BLaER1 (cell line): ENCODE measurements at regions not wholly inside any gene's neighbourhood (a gene's known extent, or its start where the extent isn't known, plus 50 kb on each side); places are given as distances from the start of the nearest gene placed in this dataset.

Experiments
- H3K27ac ChIP-seq: shearing (Covaris generic); formaldehyde crosslinking; 2 replicates; pipeline ENCODE4 v1.8.1; 2022
- H3K27me3 ChIP-seq: shearing (Covaris generic); formaldehyde crosslinking; 2 replicates; pipeline ENCODE4 v1.8.1; 2022
- H3K36me3 ChIP-seq: shearing (Covaris generic); formaldehyde crosslinking; 2 replicates; pipeline ENCODE4 v1.8.1; 2022
- H3K4me1 ChIP-seq: shearing (Covaris generic); formaldehyde crosslinking; 2 replicates; pipeline ENCODE4 v1.8.1; 2022
- H3K4me2 ChIP-seq: shearing (Covaris generic); formaldehyde crosslinking; 2 replicates; pipeline ENCODE4 v1.8.1; 2022
- H3K4me3 ChIP-seq: shearing (Covaris generic); formaldehyde crosslinking; 2 replicates; pipeline ENCODE4 v1.8.1; 2022
- H3K9ac ChIP-seq: shearing (Covaris generic); formaldehyde crosslinking; 2 replicates; pipeline ENCODE4 v1.8.1; 2022
- H3K9me3 ChIP-seq: shearing (Covaris generic); formaldehyde crosslinking; 2 replicates; pipeline ENCODE4 v1.8.1; 2022
- H4K20me1 ChIP-seq: shearing (Covaris generic); formaldehyde crosslinking; 2 replicates; pipeline ENCODE4 v1.8.1; 2022
- Cebpa-rat ChIP-seq: shearing (Covaris generic); IDR thresholded peaks from 2 replicates; pipeline ENCODE4 v1.8.1; 2022

DNA sequence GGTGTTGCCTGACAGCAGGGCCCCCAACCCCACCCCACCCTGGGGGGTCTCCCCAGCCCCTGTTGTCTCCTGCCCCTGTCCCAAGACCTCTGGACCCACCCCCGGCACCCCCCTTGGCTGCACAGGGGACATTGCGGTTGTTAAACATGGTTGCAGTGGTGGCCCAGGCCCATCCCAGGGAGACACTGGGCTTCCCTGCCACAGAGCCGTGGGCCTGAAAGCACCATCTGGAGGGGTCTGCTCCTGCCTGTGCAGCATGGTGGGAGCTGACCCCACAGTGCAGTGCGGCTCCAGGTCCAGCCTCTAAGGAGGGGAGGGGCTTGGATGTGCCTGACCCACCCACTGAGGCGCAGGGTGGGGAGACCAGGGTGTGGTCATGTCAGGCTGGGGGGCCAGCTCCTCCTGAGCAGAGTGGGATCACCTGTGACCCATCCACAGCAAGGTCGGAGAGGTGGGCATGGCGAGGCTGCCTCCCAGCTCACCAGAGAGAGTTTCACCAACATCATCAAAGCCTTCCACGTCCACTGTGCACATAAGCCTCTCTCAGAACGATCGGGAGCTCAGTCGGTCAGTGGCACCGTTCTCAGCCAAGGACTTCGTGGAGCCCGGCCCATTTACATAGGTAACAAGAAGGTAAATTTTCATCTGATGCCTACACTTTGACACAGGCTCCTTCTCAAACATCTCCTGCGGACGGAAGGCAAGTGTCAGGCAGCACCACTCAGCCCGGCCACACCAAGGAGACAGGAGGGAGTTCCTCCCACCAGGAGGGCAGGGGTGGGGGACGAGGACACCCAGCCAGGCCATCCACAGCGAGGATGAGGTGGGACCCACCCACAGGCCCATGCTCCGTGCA lies 201.1 kb downstream of the BRD1 start:
- no peaks in the 10 kb centered on the region for H3K9me3 ChIP-seq
- no peak for TF ChIP-seq Cebpa-rat
- no peak overlapping the region for H3K4me2 ChIP-seq
- no peak overlapping the region for H3K9ac ChIP-seq
- peaks cover 53% of the 10 kb centered on the region; the same call in 1 of the 2 replicates for H3K36me3 ChIP-seq
- no peaks in the 10 kb centered on the region for H3K27me3 ChIP-seq
- peaks cover 100% of the 10 kb centered on the region for H4K20me1 ChIP-seq
- H3K4me1 ChIP-seq: peaks cover 15% of the 10 kb centered on the region; the same call in 1 of the 2 replicates
- H3K4me3 ChIP-seq: no peak overlapping the region
- H3K27ac ChIP-seq: no peak overlapping the region

DNA sequence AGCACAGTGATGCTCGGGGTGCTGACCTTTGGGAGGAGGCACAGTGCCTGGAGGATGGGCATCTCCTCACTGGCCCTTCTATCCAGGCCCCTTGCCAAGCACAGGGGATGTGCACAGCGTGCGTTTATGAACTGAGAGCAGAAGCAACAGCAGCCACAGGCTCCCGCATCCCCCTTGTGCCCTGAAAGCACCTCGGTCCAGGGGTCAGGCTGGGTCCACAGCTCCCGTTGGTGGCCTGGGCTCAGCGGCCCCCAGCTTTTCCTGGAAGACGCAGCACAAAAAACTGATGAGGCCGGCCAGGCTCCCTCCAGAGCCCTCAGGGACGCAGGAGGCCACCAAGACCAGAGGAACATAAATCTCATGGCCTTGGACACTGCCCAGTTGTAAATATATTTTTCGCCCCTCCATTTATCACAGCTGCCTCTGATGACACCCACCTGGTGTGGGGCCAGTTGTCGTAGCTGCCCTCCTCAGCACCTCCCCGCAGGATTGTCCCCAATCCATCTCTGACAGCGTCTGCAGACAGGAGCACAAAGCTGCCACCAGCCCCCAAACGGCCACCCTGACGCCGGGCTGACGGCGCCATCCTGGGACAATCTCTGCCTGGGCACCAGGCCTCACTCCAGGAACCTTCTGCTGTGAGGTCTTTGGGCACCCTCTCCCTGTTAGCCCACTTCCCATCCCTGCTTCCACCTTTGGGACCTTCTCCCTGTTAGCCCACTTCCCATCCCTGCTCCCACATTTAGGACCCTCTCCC lies 203.1 kb downstream of the BRD1 start:
- no peak for TF ChIP-seq Cebpa-rat
- H3K9ac ChIP-seq: no peak overlapping the region
- H4K20me1 ChIP-seq: peaks cover 100% of the 10 kb centered on the region
- H3K36me3 ChIP-seq: peaks cover 62% of the 10 kb centered on the region; the same call in 1 of the 2 replicates
- no peak overlapping the region for H3K4me3 ChIP-seq
- H3K27me3 ChIP-seq: no peaks in the 10 kb centered on the region
- H3K4me1 ChIP-seq: peaks cover 17% of the 10 kb centered on the region; the same call in 1 of the 2 replicates
- no peak overlapping the region for H3K4me2 ChIP-seq
- no peak overlapping the region for H3K27ac ChIP-seq
- H3K9me3 ChIP-seq: no peaks in the 10 kb centered on the region

DNA sequence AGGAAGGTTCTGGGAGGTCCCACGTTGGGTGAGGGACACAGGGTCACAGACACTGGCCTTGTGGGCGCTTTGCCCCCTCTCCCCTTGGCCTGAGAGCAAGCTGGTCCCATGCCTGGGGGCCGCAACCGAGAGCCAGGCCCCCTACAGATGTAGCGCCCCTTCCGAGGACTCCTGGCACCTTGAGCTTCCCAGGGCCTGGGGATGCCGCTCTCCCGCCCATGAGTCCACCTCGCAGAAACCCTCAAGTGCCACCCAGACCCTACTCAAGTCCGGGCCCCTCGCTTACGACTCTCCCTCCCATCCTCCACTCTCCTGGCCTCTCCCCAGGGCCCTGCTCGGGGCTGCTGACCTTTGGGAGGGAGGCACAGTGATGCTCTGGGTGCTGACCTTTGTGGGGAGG lies 204.0 kb downstream of the BRD1 start:
- Histone ChIP-seq H3K4me2 (no peak overlapping the region), H3K27ac (no peak overlapping the region), H3K27me3 (no peaks in the 10 kb centered on the region), H4K20me1 (peaks cover 100% of the 10 kb centered on the region), H3K36me3 (peaks cover 60% of the 10 kb centered on the region; the same call in 1 of the 2 replicates), H3K4me3 (no peak overlapping the region), H3K9ac (no peak overlapping the region), H3K4me1 (peaks cover 26% of the 10 kb centered on the region), H3K9me3 (no peaks in the 10 kb centered on the region)
- TF ChIP-seq Cebpa-rat: no peak

DNA sequence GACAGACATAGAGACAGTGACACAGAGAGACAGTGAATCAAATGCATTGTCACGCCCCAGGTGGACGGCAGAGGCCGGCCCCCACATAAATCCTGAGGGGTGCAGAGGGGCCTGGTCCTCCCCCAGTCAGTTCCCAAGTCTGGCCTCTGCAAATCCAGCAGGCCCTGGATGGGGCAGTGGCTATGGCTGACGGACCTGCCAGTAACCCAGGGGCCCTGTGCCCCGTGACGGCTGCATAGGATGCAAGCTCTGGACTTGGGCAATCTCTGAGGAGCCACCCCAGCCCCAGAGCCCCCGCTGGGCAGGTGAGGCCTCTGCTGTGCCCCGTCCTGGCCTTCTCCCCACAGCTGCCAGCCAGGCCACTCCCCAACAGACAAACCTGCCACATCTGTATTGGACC lies 204.5 kb downstream of the BRD1 start:
- no peak for TF ChIP-seq Cebpa-rat
- Histone ChIP-seq H3K4me1 (peaks cover 32% of the 10 kb centered on the region), H3K4me2 (no peak overlapping the region), H3K9me3 (no peaks in the 10 kb centered on the region), H3K27me3 (no peaks in the 10 kb centered on the region), H3K4me3 (no peak overlapping the region), H4K20me1 (peaks cover 100% of the 10 kb centered on the region), H3K36me3 (peaks cover 54% of the 10 kb centered on the region; the same call in 1 of the 2 replicates), H3K27ac (no peak overlapping the region), H3K9ac (no peak overlapping the region)

DNA sequence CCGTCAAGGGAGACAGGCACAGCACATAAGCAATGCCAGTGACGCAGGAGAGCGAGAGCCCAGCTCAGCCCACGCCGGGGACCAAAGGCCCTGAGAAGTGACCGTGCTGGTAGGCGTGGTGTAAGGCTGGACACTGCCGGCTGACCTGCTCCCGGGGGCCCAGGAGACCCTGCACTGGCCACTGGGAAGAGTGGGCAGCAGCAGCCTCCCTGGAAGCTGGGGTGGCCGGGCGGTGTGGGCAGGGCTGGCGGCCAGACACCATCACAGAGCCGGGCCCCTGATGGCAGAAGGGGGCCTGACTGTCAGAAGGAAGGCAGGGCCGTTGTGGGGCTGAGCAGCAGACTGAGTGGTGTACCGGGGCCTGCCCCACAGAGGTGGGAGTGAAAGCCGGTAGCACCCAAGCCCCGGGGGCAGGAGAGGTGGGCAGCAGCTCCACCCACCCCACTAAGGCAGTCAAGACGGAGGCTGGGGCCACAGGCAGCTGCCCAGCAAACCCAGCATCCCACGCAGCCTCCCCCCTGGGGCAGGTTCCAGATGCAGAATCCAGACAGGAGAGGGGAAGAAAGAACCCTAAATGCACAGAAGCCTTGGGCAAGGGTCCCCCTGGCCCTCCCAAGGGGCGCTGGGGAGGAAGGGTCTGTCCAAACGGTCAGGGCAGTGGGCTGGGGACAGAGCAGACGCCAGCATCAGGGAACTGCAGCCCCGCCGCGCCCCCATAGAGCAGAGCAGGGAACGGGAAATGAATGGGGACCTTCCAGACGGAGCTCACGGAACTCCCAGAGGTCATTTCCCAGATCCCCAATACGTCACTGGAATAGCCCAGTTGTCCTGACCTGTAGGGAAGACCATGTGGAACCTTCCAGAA lies 205.2 kb downstream of the BRD1 start:
- Histone ChIP-seq H3K4me3 (no peak overlapping the region), H3K9me3 (no peaks in the 10 kb centered on the region), H3K36me3 (peaks cover 54% of the 10 kb centered on the region; the same call in 1 of the 2 replicates), H3K27ac (no peak overlapping the region), H3K4me1 (peaks cover 39% of the 10 kb centered on the region), H3K9ac (no peak overlapping the region), H4K20me1 (peaks cover 100% of the 10 kb centered on the region), H3K4me2 (no peak overlapping the region), H3K27me3 (no peaks in the 10 kb centered on the region)
- TF ChIP-seq Cebpa-rat: no peak

DNA sequence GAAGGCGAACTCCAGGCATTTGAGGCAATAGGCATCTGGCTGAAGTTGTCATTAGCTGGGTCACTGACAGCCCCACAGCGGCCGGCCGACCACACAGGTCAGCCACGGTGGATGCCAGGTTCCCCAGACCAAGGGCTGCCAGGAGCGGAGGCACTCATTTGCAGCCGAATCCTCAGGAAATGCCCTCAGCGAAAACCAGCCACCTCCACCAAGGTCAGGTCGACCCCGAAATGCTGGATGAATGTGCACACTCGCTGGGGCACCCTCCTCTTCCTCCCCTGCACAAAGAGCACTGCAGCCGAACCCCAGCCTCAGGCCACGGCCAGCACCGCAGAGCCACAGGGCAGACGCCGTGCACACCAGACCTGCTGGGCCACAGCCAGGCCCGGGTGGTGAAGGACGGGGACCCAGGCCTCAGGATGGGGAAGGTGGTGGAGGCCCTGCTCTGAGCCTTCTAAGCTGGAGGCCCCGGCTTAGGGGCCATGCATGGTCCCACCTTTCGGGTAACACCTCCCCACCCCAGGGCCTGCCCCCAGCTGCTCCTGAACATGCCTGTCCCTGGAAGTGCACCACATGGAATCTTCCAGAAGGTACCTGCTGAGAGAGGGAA lies 206.0 kb downstream of the BRD1 start:
- H3K4me2 ChIP-seq: no peak overlapping the region
- H3K27ac ChIP-seq: no peak overlapping the region
- peaks cover 100% of the 10 kb centered on the region for H4K20me1 ChIP-seq
- H3K27me3 ChIP-seq: no peaks in the 10 kb centered on the region
- H3K9ac ChIP-seq: no peak overlapping the region
- H3K4me3 ChIP-seq: no peak overlapping the region
- TF ChIP-seq Cebpa-rat: no peak
- peaks cover 46% of the 10 kb centered on the region for H3K4me1 ChIP-seq
- H3K9me3 ChIP-seq: no peaks in the 10 kb centered on the region
- H3K36me3 ChIP-seq: peaks cover 55% of the 10 kb centered on the region; the same call in 1 of the 2 replicates

DNA sequence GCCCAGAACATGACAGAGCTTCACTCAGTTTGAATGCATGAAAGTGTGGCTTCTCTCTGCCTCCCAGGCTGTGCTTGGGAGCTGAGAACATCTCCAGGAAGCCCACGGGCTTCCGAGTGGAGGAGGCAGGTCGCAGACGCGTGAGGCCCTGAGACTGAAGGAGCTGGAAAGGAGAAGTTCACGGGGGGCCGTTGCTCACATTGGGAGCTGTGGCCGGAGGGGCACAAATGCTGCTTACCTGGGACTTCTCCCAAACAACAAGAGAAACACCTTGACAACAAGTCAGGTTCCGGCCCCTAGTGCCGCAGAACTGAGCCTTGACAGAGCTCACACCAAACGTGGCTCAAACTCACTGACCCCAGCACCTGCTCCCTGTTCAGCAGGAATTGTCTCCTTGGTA lies 207.0 kb downstream of the BRD1 start:
- no peak overlapping the region for H3K9ac ChIP-seq
- peaks cover 47% of the 10 kb centered on the region for H3K4me1 ChIP-seq
- H3K27ac ChIP-seq: no peak overlapping the region
- peaks cover 64% of the 10 kb centered on the region for H3K36me3 ChIP-seq
- no peak overlapping the region for H3K4me3 ChIP-seq
- no peak for TF ChIP-seq Cebpa-rat
- H3K9me3 ChIP-seq: peaks cover 5% of the 10 kb centered on the region; the same call in 1 of the 2 replicates
- no peaks in the 10 kb centered on the region for H3K27me3 ChIP-seq
- H4K20me1 ChIP-seq: peaks cover 100% of the 10 kb centered on the region
- no peak overlapping the region for H3K4me2 ChIP-seq

DNA sequence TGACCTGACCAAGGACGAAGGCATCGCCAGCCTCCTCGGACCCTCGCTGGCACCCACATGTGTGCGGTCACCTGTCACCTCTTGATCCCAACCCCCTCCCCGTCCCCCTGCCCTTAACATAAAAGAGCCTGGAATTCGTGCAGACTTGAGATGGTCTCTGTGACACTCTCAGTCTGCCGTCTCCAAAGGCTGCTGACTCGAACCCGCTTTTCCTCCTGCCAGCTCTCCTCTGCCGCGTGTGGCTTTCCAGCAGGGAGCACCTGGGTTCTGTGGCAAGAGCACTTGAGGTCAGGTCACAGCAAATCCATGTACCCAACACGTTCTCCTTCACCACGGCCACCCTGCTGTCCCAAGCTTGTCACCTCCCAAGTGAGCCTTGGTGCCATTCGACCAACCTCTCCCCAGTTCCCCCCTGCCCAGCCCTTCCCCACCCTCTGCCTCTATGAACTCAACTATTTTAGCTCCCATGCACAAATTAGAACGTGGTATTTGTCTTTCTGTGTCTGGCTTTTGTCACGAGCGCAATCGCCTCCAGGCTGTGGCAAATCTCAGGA lies 207.6 kb downstream of the BRD1 start:
- Histone ChIP-seq H3K27me3 (no peaks in the 10 kb centered on the region), H3K9me3 (peaks cover 9% of the 10 kb centered on the region), H3K4me2 (no peak overlapping the region), H3K9ac (no peak overlapping the region), H3K36me3 (peaks cover 70% of the 10 kb centered on the region), H3K27ac (no peak overlapping the region), H3K4me1 (peaks cover 47% of the 10 kb centered on the region), H4K20me1 (peaks cover 100% of the 10 kb centered on the region), H3K4me3 (no peak overlapping the region)
- no peak for TF ChIP-seq Cebpa-rat

DNA sequence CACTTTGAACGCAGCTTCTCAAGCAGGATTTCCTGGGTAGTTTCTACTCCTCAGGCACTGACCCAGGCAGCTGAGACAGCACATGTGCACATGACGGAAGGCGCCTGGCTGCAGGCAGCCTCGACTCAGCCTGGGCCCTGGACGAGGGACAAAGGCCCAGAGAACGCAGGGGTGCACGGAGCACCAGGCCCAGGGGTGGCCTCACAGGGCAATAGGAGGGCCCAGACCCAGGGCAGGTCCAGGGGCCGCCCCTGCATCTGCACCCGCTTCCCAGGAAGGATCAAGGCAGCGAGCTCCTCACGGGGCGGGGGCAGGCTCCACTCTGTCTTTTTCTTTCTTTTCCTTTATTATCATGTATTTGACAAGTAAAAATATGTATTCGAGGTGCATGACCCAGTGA lies 208.4 kb downstream of the BRD1 start:
- Histone ChIP-seq H3K4me3 (no peak overlapping the region), H3K27me3 (no peaks in the 10 kb centered on the region), H3K36me3 (peaks cover 69% of the 10 kb centered on the region), H3K4me2 (peak overlapping the region; percentile 72), H3K9ac (no peak overlapping the region), H4K20me1 (peaks cover 99% of the 10 kb centered on the region), H3K9me3 (peaks cover 13% of the 10 kb centered on the region), H3K27ac (no peak overlapping the region), H3K4me1 (peaks cover 47% of the 10 kb centered on the region)
- TF ChIP-seq Cebpa-rat: no peak
